GM12878 (cell line): ENCODE measurements at regions not wholly inside any gene's neighbourhood (a gene's known extent, or its start where the extent isn't known, plus 50 kb on each side); places are given as distances from the start of the nearest gene placed in this dataset.

Experiments
- ATAC-seq: fragments of 200-7000 bp; cut with Tn5 transposase; 3 replicates; pipeline ENCODE4 v1.9.1; 2020; ENCODE audit warnings: mild to moderate bottlenecking, moderate library complexity
- BruUV-seq: library from RNA; stranded (reverse); fragments of 400-500 nt; replicated peaks from 2 replicates; lab custom pipeline; 2021; lab: Mats Ljungman, UMichigan
- CTCF ChIA-PET: fragments of 300-600 bp; sonication (Branson Sonifier 250); formaldehyde crosslinking; extraction: SDS; loops from one replicate; lab custom pipeline; 2021; ENCODE audit warnings: inconsistent platforms; lab: Yijun Ruan, JAX
- POLR2A ChIA-PET: fragments of 350-600 bp; formaldehyde crosslinking; extraction: SDS; loops from one replicate; lab custom pipeline; 2021; ENCODE audit warnings: inconsistent platforms; lab: Charles Lee
- RAD21 ChIA-PET: fragments of 300-600 bp; sonication (Branson Sonifier 250); formaldehyde crosslinking; loops from one replicate; lab custom pipeline; 2023; ENCODE audit warnings: antibody characterized with exemption; ENCODE audit not compliant: unreplicated experiment; lab: Charles Lee
- SMC1A ChIA-PET: fragments of 300-600 bp; sonication (Branson Sonifier 250); formaldehyde crosslinking; loops from one replicate; lab custom pipeline; 2023; ENCODE audit not compliant: unreplicated experiment, uncharacterized antibody; lab: Charles Lee
- DNase-seq: peaks from one replicate; pipeline ENCODE4 v3.0.0-alpha.2; 2011; ENCODE audit warnings: low read depth, low spot score
- FAIRE-seq: peaks from 3 replicates; lab custom pipeline; 2011; peaks lifted over from hg19 to GRCh38; lab: Jason Lieb, UNC
- H2AFZ ChIP-seq: 2 replicates; pipeline ENCODE4 v1.6.0; 2011; ENCODE audit warnings: low read depth, low read length, control low read depth; ENCODE audit not compliant: control insufficient read depth
- H3K27ac ChIP-seq: 2 replicates; pipeline ENCODE4 v1.5.1; 2011; ENCODE audit warnings: control low read depth; ENCODE audit not compliant: control insufficient read depth, insufficient read depth
- H3K27me3 ChIP-seq, 2 experiments: replicated peaks in 1 of 2; 2 replicates each; pipeline versions ENCODE4 v1.6.0 to v1.6.1; 2011; ENCODE audit warnings: low read length in 1 of 2; ENCODE audit not compliant: control insufficient read depth in 2 of 2, insufficient read depth in 2 of 2
- H3K36me3 ChIP-seq, 2 experiments: 2 replicates each; pipeline ENCODE4 v1.5.1; 2011; ENCODE audit warnings: low read length in 1 of 2; ENCODE audit not compliant: control insufficient read depth in 2 of 2, insufficient read depth in 2 of 2
- H3K4me1 ChIP-seq: 2 replicates; pipeline ENCODE4 v1.6.1; 2011; ENCODE audit warnings: mild to moderate bottlenecking, low read length, moderate library complexity, mixed read lengths; ENCODE audit not compliant: control insufficient read depth, insufficient read depth
- H3K4me2 ChIP-seq: 2 replicates; pipeline ENCODE4 v1.6.0; 2011; ENCODE audit warnings: control low read depth; ENCODE audit not compliant: control insufficient read depth, insufficient read depth
- H3K4me3 ChIP-seq: fragments of 200-600 bp; sonication (generic); 2 replicates; pipeline ENCODE4 v1.5.1; 2016
- H3K79me2 ChIP-seq: 2 replicates; pipeline ENCODE4 v1.6.0; 2011; ENCODE audit warnings: low read length; ENCODE audit not compliant: control insufficient read depth, insufficient read depth
- H3K9ac ChIP-seq: 2 replicates; pipeline ENCODE4 v1.8.0; 2011; ENCODE audit warnings: low read length, control low read depth, mixed read lengths; ENCODE audit not compliant: control insufficient read depth, insufficient read depth
- H3K9me3 ChIP-seq: replicated peaks from 3 replicates; pipeline ENCODE4 v1.5.1; 2011; ENCODE audit warnings: mild to moderate bottlenecking, low read length; ENCODE audit not compliant: control insufficient read depth, insufficient read depth
- H4K20me1 ChIP-seq: 2 replicates; pipeline ENCODE4 v1.6.0; 2011; ENCODE audit not compliant: control insufficient read depth, insufficient read depth
- BHLHE40 ChIP-seq, 2 experiments: fragments of 450-650 bp in 1 of 2; IDR thresholded peaks; 2 replicates each; pipeline ENCODE4 v1.6.1; 2011 to 2017; ENCODE audit warnings: low read depth in 2 of 2, borderline replicate concordance in 1 of 2, improper control_type of control experiment in 1 of 2, low read length in 1 of 2, mild to moderate bottlenecking in 1 of 2
- CHD4 ChIP-seq: fragments of 200-600 bp; sonication (generic); IDR thresholded peaks from 2 replicates; pipeline ENCODE4 v1.6.1; 2016; ENCODE audit warnings: mild to moderate bottlenecking
- DPF2 ChIP-seq: fragments of 450-650 bp; IDR thresholded peaks from 2 replicates; pipeline ENCODE4 v1.6.1; 2017; ENCODE audit warnings: mild to moderate bottlenecking
- EZH2 ChIP-seq: IDR thresholded peaks from 2 replicates; pipeline ENCODE4 v1.6.1; 2012; ENCODE audit warnings: low read depth, mild to moderate bottlenecking, control low read depth, inconsistent platforms, low read length, borderline replicate concordance; ENCODE audit not compliant: control insufficient read depth
- HDGF ChIP-seq: fragments of 450-650 bp; IDR thresholded peaks from 2 replicates; pipeline ENCODE4 v1.6.1; 2016; ENCODE audit warnings: antibody characterized with exemption
- JUNB ChIP-seq: IDR thresholded peaks from 2 replicates; pipeline ENCODE4 v1.6.1; 2016; ENCODE audit warnings: antibody characterized with exemption, mild to moderate bottlenecking
- LARP7 ChIP-seq: fragments of 450-650 bp; IDR thresholded peaks from 2 replicates; pipeline ENCODE4 v1.6.1; 2017; ENCODE audit warnings: mild to moderate bottlenecking
- NFYA ChIP-seq: IDR thresholded peaks from 2 replicates; pipeline ENCODE4 v1.6.1; 2011; ENCODE audit warnings: low read depth, mild to moderate bottlenecking, low read length, improper control_type of control experiment, borderline replicate concordance
- NKRF ChIP-seq: fragments of 450-650 bp; conservative IDR thresholded peaks from 2 replicates; pipeline ENCODE4 v1.6.1; 2017; ENCODE audit warnings: mild to moderate bottlenecking, moderate library complexity
- POLR2AphosphoS5 ChIP-seq: IDR thresholded peaks from 2 replicates; pipeline ENCODE4 v1.6.1; 2011; ENCODE audit warnings: mild to moderate bottlenecking, low read length, inconsistent platforms
- RAD21 ChIP-seq: IDR thresholded peaks from 2 replicates; pipeline ENCODE4 v1.6.1; 2011; ENCODE audit warnings: mild to moderate bottlenecking, low read depth, low read length, moderate library complexity; ENCODE audit not compliant: insufficient read depth
- REST ChIP-seq: IDR thresholded peaks from 2 replicates; pipeline ENCODE4 v1.6.1; 2012; ENCODE audit warnings: mild to moderate bottlenecking, low read depth, low read length
- SMAD5 ChIP-seq: IDR thresholded peaks from 2 replicates; pipeline ENCODE4 v1.6.1; 2016; ENCODE audit warnings: antibody characterized with exemption, low read depth
- WRNIP1 ChIP-seq: IDR thresholded peaks from 2 replicates; pipeline ENCODE4 v1.6.1; 2011; ENCODE audit warnings: low read depth, low read length, improper control_type of control experiment, borderline replicate concordance
- ZSCAN29 ChIP-seq: fragments of 450-650 bp; IDR thresholded peaks from 2 replicates; pipeline ENCODE4 v1.6.1; 2017; ENCODE audit warnings: mild to moderate bottlenecking, moderate library complexity
- WGBS: methylation state at CpG from one replicate; pipeline ENCODE4 v1.1.6; 2016; ENCODE audit warnings: low lambda C conversion rate; ENCODE audit not compliant: insufficient replicate concordance, insufficient coverage; ENCODE audit errors: missing lambda C conversion rate; 5-methylcytosine and 5-hydroxymethylcytosine counted together
- in situ Hi-C: fragments of 300-500 bp; cut with MboI; formaldehyde crosslinking; loops from 9 replicates; pipeline ENCODE4 v1.14.3; 2018; ENCODE audit warnings: mixed read lengths
- intact Hi-C: fragments of 100-400 bp; cut with micrococcal nuclease; formaldehyde crosslinking; loops from one replicate; pipeline ENCODE4 v1.14.2; 2022; ENCODE audit not compliant: unreplicated experiment
- TF ChIP-seq, protein P1 (sequence below): fragments of 450-650 bp; formaldehyde crosslinking; IDR thresholded peaks from 2 replicates; pipeline ENCODE4 v1.5.0; 2022; ENCODE audit warnings: mild to moderate bottlenecking, missing genetic modification characterization

DNA sequence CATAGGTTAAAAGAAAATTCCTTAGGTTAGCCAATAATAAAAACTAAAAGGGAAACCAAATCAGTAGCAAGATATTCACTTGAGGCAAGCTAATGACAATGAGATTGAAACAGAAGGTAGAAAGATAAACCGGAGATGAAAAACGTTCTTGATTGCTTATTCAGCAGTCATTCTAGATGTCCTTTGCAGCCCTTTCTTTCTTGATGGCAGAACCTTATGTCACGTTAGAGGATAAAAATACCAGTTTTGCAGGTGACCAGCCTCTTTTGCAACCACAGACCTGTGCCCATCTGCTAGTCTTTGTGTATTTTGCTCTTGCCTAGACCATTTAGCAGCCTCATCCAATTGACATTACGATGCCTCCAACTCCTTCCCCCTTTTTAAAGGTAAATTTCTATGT is 337.8 kb downstream of the DMAC1 start:
- ChIA-PET CTCF (no interaction called here), SMC1A (interaction anchor here (0.6 kb wide), 1 partner anchor 215 kb away, joined by 3 read pairs; no protein-coding TSS in a partner anchor), RAD21 (no interaction called here), POLR2A (no interaction called here)
- Histone ChIP-seq H3K4me3 (no peak overlapping the region), H3K79me2 (no peaks in the 10 kb centered on the region), H3K4me1 (no peaks in the 10 kb centered on the region), H4K20me1 (no peaks in the 10 kb centered on the region), H3K4me2 (no peak overlapping the region), H3K9me3 (no peaks in the 10 kb centered on the region), H3K27ac (no peak overlapping the region), H3K27me3 (no peaks in the 10 kb centered on the region), H2AFZ (no peak overlapping the region), H3K9ac (no peak overlapping the region), H3K36me3 (no peaks in the 10 kb centered on the region)
- no peak for ATAC-seq
- DNase-seq: no peak
- intact Hi-C loops (no loop called here), in situ Hi-C loops (no loop called here)
- BruUV-seq: no TSS peak
- FAIRE-seq: no peak
- WGBS: 39% methylated on average over 4 of the region's 4 CpGs
- TF ChIP-seq NKRF: no peak
- no peak for TF ChIP-seq REST
- no peak for TF ChIP-seq ZSCAN29
- TF ChIP-seq BHLHE40 (IDR thresholded peaks at IDR 0.05; ENCODE audit: borderline replicate concordance in 1 of 2, low read depth in 2 of 2, low read length in 1 of 2): no peak
- TF ChIP-seq NFYA: no peak
- no peak for TF ChIP-seq HDGF
- TF ChIP-seq WRNIP1: no peak
- no peak for TF ChIP-seq CHD4
- no peak for TF ChIP-seq JUNB
- TF ChIP-seq, protein P1, sequence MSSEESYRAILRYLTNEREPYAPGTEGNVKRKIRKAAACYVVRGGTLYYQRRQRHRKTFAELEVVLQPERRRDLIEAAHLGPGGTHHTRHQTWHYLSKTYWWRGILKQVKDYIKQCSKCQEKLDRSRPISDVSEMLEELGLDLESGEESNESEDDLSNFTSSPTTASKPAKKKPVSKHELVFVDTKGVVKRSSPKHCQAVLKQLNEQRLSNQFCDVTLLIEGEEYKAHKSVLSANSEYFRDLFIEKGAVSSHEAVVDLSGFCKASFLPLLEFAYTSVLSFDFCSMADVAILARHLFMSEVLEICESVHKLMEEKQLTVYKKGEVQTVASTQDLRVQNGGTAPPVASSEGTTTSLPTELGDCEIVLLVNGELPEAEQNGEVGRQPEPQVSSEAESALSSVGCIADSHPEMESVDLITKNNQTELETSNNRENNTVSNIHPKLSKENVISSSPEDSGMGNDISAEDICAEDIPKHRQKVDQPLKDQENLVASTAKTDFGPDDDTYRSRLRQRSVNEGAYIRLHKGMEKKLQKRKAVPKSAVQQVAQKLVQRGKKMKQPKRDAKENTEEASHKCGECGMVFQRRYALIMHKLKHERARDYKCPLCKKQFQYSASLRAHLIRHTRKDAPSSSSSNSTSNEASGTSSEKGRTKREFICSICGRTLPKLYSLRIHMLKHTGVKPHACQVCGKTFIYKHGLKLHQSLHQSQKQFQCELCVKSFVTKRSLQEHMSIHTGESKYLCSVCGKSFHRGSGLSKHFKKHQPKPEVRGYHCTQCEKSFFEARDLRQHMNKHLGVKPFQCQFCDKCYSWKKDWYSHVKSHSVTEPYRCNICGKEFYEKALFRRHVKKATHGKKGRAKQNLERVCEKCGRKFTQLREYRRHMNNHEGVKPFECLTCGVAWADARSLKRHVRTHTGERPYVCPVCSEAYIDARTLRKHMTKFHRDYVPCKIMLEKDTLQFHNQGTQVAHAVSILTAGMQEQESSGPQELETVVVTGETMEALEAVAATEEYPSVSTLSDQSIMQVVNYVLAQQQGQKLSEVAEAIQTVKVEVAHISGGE (CRISPR knock-in tag): no peak
- TF ChIP-seq LARP7: no peak
- TF ChIP-seq SMAD5: no peak
- no peak for TF ChIP-seq RAD21
- TF ChIP-seq POLR2AphosphoS5: no peak
- TF ChIP-seq DPF2: no peak
- no peak for TF ChIP-seq EZH2
